ENCODE measurements at regions not wholly inside any gene's neighbourhood (a gene's known extent, or its start where the extent isn't known, plus 50 kb on each side); places are given as distances from the start of the nearest gene placed in this dataset.
"Not testable (repeated sequence)": the region's sequence is repeated elsewhere in the genome, so short reads cannot be mapped to it uniquely, and the experiment has no call there.

GRCh38 chrX:137858106-137858505 lies 292.2 kb downstream of the ZIC3 start:
- TF ChIP-seq ZFX (IDR thresholded peaks at IDR 0.05; ENCODE audit: borderline replicate concordance): no peak
- no peak for TF ChIP-seq CTCF (IDR thresholded peaks at IDR 0.05)
- no peak overlapping the region for H3K27ac ChIP-seq

GRCh38 chrX:137878401-137878800 lies 312.5 kb downstream of the ZIC3 start:
- H3K27ac ChIP-seq: no peak overlapping the region
- TF ChIP-seq ZFX (IDR thresholded peaks at IDR 0.05; ENCODE audit: borderline replicate concordance) (no peak), CTCF (IDR thresholded peaks at IDR 0.05) (no peak)

GRCh38 chrX:137882960-137883359 lies 317.0 kb downstream of the ZIC3 start:
- TF ChIP-seq ZFX (IDR thresholded peaks at IDR 0.05; ENCODE audit: borderline replicate concordance) (no peak), CTCF (IDR thresholded peaks at IDR 0.05) (no peak)
- no peak overlapping the region for H3K27ac ChIP-seq

GRCh38 chrX:137884813-137885212 lies 318.9 kb downstream of the ZIC3 start:
- H3K27ac ChIP-seq: not testable (repeated sequence)

- no peak overlapping the region for H3K27ac ChIP-seq
- TF ChIP-seq ZFX (IDR thresholded peaks at IDR 0.05; ENCODE audit: borderline replicate concordance) (no peak), CTCF (IDR thresholded peaks at IDR 0.05) (no peak)
Observed at GRCh38 chrX:137891431-137891830, 325.5 kb downstream of the ZIC3 start.

- no peak for TF ChIP-seq ZFX (IDR thresholded peaks at IDR 0.05; ENCODE audit: borderline replicate concordance)
- 0 out of 2 replicates have a peak, but pooled peaks have one; percentile 7 for TF ChIP-seq CTCF (IDR thresholded peaks at IDR 0.05)
Observed at GRCh38 chrX:137896123-137896522, 330.2 kb downstream of the ZIC3 start.

GRCh38 chrX:137915466-137915865 lies 349.5 kb downstream of the ZIC3 start:
- TF ChIP-seq ZFX (IDR thresholded peaks at IDR 0.05; ENCODE audit: borderline replicate concordance) (no peak), CTCF (IDR thresholded peaks at IDR 0.05) (no peak)
- H3K27ac ChIP-seq: no peak overlapping the region

More at GRCh38 chrX:137896123-137896522, 330.2 kb downstream of the ZIC3 start:
- H3K27ac ChIP-seq: no peak overlapping the region

- TF ChIP-seq ZFX (IDR thresholded peaks at IDR 0.05; ENCODE audit: borderline replicate concordance) (no peak), CTCF (IDR thresholded peaks at IDR 0.05) (no peak)
- no peak overlapping the region for H3K27ac ChIP-seq
Observed at GRCh38 chrX:137916090-137916746, 350.3 kb downstream of the ZIC3 start.

All from 22Rv1 (cell line).